Stimulated activated CD4-positive, alpha-beta T cell treated with anti-CD3 and anti-CD28 coated beads, Interleukin-1b, Interleukin-23, amount 100 ng/mL, for 4 hours (primary cell): ENCODE measurements at regions not wholly inside any gene's neighbourhood (a gene's known extent, or its start where the extent isn't known, plus 50 kb on each side); places are given as distances from the start of the nearest gene placed in this dataset.

Experiments used
- DNase-seq, 2 donors: peaks; one replicate each; pipeline ENCODE4 v3.0.0-alpha.2; 2020; ENCODE audit warnings: low read depth in 2 of 2

DNA sequence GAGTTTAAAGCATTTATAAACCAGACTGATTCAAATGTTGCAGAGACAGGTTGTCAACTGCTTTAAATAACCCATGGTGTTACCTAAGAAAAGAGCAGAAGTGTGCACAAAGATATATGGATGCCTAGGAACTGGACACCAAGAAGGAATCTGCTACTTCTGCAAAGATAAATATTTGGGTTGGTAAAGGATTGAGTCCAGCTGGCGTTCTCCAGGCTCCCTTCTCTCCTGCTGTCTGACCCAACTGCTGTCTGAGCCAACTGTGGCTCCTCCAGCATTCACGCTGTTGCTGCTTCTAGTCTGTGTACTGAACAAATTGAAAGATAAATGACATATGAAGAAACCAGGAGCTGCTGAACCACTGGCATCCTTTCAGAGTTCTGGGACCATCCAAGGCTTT, 1167.8 kb upstream of the PRKX start:
- DNase-seq: no peak

DNA sequence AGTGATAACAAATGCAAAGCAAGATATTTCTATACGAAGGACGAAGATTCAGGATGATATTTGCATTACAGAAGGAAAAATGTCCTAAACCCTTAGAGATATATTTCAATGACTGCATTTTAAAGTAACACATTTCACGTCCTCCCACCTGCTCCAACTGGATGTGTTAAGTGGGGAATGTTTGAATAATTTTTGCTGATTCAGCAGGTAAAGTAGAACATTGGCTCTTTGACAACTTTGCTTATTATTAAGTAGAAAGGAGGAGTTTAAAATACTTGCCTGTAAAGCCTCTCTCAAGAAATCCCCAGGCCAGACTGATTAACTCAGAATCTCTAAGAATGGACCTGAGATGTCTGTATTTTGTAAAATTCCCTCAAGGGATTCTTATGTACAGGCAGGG, 1165.2 kb upstream of the PRKX start:
- no peak for DNase-seq

DNA sequence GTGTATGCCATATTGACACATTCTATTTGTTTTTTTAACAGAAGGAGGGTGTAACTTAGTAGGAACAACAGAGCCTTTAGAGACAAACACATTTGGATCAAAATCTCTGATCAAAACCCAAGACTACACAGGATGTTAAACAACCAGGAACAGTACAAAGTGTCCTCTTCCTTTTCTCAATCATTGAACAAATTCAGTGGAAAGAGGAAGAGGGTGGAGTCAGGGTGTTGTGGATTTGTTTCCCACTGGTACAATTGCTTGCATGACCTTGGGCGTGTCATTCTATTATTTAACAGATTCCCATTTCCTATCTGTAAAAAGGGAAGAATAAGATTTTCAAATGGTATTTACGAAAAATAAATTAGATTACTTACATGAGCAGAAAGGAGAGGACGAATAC, 1162.8 kb upstream of the PRKX start:
- DNase-seq: no peak

DNA sequence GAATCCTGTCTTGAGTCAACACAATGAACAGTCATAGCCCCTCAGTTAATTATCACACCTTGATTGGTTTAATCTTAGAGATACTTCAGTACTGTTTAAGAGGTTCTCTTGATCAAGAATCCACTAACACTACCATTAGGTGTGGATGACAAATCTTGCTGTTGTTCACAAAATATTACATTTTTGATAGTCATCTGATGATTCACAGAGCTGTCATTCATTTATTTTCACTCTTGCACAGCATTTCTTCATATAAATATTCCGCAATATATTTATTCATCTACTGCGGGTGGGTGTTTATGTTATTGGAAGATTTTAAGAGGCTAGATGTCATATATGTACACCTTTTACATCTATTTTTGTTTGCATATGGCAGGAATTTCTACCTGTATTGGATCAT, 1138.1 kb upstream of the PRKX start:
- no peak for DNase-seq

DNA sequence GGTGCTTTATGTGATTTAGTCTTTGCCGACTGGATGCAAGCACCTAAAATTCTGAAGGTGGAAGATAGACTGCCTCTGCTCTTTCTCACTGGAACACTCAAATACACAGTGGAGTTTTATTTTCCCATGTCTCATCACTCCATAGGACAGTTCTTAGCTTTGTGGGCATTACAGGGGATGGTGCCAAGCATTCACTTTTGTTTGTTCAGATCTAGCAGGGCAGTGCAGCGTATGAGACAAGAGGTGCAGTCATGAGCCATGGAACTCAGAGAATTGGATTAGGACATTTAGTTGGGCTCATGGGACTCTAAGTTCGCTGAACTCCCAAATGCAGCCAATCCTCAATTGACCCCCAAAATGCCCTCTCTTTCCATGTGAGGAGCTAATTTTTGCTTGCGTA, 1136.9 kb upstream of the PRKX start:
- DNase-seq: no peak

DNA sequence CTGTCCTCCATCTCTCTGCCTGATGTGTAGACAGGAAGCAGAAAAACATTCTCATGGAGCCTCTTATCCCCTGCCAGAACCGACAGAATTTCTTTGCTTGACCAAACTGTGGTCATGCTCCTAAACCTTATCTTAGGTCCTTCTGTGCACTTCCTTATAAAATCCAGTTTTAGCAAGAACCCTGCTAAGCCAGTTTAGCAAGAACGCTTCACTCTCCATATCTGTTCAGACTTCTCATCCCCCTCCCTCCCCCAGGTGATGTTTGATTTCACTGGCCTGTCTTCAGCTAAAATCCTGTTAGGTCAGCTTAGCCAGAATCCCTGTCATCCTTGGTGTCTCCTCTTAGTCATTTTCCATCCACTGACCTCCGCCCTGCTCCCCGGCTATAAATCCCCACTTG, 1130.9 kb upstream of the PRKX start:
- DNase-seq: no peak

DNA sequence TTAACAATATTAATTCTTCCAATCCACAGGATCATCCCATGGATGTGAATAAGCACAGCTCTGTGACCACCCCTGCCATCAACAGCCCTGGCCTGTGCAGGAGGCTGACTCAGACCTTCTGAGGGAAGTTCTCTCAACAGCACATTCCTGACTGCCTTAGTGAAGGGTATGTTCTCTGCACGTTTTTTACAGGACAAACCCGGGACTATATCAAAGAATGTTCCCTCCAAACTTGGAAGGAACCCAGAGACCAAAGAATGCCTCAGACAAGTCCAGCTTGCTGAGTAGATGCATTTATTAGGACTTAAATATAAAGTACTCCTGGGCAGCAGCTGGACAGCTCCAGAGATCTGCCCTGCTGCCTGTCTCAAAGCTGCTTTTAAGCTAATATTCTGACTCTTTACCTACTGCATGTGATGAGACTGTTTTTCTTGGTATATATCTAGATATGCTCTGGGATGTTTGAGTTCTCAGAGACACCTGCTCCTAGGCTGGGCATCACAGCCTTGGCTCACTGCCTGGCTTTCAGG, 1127.8 kb upstream of the PRKX start:
- DNase-seq: no peak

DNA sequence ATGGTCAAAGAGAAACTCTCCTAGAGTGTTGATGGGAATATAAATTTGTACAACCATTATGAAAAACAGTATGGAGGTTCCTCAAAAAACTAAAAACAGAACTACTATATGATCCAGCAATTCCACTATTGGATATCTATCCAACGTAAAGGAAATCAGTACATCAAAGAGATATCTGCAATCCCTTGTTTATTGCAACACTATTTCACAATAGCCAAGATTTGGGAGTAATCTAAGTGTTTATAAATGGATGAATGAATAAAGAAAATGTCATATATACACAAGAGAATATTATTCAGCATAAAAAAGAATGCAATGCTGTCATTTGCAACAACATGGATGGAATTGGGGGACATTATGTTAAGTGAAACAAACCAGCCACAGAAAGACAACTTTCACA, 1118.1 kb upstream of the PRKX start:
- DNase-seq: no peak

DNA sequence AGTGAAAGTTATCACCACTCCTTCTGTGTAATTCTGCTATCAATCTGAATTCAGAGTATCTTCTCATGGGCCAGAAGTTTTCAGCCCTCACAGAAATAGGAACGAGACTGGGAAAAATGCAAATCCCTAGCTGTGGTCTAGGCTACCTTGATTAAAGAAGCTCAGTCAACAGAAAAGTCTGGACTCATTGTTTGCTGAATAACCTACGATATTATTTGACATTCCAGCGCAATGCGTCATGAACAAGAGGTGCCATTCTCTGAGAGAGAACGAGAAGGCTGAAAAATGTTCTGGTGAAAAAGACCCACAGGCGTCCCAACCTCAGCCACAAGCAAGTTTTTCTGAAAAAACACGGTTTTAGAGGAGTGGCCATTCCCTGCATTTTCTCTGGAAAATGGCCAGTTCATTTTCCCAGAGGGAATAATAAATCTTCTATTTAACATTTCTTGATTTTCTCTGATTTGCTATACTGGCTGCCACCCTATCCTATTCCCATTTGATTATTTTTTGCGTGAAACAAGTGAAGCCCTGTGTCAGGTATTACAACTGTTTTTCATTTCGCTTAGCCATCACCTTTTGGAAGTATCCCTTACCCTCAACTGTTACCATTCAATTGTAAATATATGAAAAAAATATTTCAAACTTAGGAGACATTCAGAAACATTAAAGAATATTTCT, 1117.6 kb upstream of the PRKX start:
- DNase-seq: no peak

DNA sequence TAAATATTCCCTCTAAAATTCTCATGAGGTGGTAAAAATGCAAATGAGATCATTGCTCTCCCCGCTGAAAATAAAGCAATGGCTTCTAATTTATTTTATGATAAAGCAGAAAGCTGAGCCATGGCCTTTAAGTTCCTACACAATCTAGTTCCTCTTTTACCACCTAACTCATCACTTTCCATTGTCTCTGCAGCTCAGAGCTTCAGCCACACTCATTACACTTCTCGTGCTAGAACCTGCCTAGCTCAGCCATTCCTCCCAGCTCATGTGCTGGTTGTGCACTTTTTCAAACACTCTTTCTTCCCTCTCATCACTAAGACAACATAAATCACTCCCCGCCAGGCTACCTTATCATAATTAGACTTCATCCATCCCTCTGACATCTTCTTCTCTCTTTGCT, 1112.1 kb upstream of the PRKX start:
- DNase-seq: no peak

DNA sequence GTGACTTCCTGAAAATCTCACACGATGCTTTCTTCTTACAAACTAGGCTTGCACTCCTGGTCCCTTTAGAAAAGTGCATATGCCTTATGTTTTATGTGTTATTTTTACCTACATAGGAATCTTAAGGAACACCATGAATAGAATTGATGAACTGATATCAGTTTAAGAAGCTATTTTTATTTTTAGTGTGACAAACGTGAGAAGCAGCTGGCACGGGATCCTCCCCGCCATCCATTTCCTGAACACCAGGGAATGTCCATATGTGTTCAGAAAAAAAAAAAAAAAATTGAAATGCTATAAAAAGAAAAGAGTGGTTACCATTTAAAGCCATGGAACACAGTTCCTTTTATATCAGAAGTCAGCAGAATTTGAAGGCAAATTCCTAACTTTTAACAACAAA, 1096.1 kb upstream of the PRKX start:
- no peak for DNase-seq

DNA sequence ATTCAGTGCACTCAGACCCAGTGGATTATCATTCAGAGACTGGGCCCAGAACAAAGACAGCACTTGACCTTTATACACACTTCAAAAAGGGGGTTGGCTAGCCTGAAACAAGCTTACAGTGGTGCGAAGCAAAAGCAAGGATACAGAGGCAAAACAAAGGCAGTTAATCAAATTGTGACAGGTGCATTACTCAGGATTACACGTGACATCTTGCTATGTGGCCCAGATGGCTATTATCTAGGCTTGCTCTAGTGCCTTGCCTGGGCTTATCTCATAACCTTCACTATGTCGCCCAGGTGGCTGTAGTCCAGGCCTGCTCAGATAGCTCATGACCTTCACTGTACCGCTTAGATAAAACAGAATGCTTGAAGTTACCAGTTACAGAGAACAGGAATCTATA, 1092.1 kb upstream of the PRKX start:
- DNase-seq: no peak

DNA sequence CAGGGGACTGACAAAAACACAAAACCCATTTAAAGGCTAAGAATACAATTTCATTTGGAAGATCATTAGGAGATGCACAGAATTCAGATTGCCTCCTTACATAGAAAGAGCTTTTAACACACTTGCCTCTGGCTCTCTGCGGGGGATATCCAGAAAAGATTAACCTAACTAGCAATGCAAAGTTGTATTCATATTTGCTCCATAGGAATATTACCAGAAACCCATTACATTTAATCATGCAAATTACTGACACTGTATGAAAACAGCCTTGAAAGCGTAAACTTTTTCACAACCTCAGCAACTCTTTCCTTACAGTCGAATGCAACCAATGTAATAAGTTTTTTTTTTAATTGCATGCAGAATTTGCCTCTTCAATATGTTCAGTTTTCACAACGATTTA, 1087.3 kb upstream of the PRKX start:
- DNase-seq: no peak

DNA sequence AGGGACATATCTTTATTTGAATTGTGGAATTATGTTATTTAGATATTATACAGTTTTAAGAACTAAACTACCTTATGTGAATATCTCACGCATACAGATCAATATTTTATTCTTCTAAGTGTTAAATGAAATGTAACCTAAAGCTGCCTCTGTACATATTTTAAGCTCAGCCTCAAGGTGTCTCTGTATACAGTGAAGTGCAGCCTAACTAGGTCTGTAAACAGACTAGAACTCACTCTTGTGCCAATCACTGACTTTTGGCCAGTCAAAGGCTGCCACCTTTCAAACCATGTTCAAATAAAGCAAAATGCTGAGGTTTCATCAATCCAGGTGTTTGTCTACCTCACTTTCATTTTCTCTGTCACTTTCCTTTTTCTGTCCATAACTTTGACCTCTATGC, 1074.5 kb upstream of the PRKX start:
- no peak for DNase-seq

DNA sequence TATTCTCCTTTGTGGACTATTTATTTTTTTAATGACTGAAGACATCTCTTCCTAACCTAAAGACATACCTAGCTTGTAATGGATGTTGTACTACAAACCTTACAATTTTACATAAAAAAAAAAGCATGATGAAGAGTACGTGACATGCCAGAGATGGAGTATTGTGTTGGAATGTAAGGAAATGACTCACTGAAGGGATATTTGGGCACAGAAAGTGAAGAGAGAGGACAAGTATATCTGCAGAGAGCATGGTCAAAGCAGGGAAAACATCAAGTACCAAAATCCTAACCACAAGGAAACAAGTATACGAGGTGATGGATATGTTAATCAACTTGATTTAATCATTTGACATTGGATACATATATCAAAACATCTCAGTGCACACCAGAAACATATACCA, 1051.4 kb upstream of the PRKX start:
- no peak for DNase-seq

DNA sequence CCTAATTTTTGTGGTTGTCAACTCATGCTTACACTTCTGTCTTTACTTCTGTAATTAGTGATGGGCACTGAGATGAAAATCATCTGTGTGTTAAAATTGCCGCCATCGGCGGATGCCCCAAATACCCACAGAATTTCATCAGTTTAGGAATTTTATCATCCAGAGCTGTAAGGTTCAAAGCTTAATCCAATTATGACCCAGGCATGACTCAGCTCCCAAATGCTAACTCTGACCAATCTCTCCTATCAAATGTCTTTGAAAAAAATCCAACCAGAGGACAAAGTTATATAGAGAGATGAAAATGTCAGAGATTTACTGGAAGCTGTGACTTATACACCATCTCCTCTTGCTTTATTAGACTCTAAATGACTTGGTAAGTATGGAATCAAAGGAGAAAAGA, 1048.7 kb upstream of the PRKX start:
- DNase-seq: no peak

DNA sequence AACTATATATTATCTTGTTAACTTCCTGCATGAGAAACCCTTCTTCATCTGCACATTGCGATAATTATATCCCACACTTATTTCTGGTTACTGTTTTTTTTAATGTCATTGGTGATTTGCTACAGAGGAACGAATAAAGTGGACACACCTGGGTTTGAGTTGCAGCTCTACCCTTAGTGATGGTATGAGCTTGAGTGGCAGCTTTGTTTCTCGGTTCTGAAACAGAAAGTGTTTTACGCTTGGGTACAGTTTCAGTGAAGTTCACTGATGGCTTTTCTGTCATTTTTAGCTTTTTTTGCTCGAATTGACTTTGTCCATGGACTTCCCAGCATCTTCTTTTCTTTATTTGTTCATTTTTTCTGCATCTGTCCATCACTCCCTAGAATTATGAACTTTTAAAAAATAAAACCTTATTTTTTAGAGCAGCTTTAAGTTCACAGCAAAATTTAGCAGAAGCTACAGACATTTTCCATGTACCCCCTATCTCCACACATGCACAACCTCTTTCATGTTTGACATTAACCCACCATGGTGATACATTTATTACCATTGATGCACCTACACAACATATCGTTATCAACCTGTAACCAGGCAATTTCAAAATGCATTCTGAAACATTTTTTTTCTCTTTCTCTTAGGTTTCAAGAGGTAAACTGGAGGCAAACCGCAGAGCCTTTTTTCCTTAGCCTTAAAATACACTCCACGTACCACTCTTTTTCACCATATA, 1041.6 kb upstream of the PRKX start:
- DNase-seq: no peak

DNA sequence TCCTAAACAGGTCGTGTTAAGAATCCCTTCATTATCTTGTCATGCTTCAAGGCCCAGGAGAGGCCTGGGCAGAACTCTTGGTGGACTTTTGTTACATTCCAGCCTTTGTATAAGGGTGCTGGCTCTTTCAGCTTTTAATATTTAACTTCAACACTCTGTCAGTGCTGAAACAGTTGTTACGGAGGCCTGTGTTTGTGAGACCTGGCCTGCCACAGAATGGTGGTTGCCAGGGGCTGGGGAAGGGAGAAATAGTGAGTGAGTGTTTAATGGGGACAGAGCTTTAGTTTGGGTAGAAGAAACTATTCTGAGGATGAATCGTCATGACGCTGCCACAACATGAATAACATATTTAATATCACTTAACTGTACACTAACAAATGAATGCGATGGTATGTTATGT, 1027.6 kb upstream of the PRKX start:
- no peak for DNase-seq

DNA sequence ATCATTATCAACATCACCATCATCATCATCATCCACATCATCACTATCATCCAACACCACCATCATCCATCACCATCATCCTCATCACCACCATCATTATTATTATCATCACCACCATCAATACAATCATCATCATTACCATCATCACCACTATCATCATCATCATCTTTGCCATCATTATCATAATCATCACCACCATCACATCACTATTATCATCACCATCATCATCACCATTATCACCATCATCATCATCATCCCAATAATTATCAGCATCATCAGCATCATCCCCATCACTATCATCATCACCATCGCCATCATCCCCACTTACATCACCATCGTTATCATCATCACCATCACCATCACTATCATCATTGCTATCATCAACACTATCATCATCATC, 1021.9 kb upstream of the PRKX start:
- no peak for DNase-seq

DNA sequence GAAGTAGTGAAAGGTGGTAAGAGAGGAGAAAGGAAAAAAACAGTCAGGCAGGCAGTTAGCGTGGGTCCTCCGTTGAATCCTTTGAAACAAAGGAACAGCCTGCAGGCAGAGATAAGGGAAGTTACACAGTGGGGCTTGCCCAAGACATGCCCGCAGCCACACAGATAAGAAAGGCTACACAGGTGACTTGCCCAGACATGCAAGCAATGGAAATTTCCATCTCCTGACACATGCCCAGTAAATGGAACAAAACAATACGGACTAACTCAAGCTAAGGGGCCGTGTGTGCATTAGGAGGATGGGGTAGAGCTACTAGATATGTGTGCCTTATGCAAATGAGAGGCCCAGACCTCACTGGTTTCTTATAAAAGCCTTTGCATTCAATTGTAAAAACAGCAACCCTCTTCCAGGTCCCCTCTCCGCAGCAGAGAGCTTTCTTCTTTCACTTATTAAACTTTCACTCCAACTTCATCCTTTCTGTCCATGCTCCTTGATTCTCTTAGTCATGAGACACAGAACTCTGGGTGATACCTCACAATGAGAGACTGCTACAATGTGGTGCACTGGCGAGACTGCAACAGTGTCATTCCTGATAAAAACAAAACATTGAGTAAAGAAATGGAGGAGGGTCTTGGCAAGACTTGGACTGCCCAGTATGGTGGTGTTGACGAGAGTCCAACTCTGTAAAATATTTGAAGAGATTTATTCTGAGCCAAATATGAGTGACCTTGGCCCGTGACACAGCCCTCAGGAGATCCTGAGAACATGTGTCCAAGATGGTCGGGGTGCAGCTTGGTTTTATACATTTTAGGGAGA, 997.4 kb upstream of the PRKX start:
- no peak for DNase-seq

DNA sequence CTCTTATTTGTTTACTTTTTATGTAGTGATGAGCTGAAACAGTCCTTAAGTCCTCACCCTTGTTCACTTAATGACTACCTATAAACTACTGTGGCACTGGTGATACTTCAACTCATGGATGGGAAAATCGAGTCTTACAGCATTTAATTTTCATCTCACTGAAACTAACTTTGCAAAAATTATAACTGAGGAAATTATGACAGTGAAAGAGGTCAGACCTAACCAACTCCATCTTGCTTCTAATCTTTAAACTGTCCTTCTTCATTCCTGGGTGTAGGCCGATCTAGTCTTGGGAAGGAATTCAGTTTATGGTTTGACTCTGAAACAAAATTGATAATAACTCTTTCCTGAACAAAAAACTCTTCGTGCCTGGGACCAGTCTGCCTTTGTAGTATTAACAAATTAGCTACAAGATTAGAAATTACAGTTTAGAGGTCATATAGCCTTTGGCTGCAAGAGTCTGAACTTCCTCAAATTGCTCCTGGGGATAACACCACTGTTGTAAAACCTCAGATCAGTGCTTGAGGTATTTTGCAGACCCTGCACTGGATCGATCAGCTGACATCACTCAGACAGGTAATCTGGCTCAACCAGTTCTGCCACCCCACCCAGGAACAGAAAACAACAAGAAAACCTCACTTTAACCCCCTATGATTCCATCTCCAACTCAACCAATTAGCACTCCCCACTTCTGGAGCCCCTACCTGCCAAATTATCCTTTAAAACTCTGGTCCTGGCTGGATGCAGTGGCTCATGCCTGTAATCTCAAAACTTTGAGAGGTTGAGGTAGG, 995.7 kb upstream of the PRKX start:
- DNase-seq: no peak

DNA sequence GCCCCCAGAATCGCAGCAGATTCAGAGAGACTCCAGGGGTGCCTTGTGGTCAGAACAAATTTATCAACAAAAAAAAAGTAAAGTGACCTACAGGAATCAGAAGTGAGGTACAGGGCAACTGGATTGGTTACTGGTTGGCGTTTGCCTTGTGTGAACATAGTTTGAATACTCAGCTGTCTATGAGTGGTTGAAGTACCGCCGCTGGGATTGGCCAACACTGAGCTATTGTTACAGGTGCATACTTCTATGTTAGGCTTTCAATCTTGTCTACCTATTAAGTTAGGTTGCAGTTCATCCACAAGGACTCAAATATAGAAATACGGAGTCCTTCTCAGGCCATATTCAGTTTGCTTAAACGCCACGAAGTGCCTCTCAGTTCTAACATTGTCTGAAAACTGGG, 993.5 kb upstream of the PRKX start:
- no peak for DNase-seq
